Spleen (tissue), 11 donors: ENCODE measurements at regions not wholly inside any gene's neighbourhood (a gene's known extent, or its start where the extent isn't known, plus 50 kb on each side); places are given as distances from the start of the nearest gene placed in this dataset.
A peak's percentile ranks its signal among the peaks of the same experiment; 100 is the strongest.

ENCODE experiments used
- DNase-seq: peaks from one replicate; pipeline ENCODE4 v3.0.0-alpha.2; 2020
- H3K27ac ChIP-seq, 8 donors: fragments of 200-600 bp; sonication (generic) in 7 of 8; 1 replicate in 4 of 8; 2 replicates in 4 of 8; pipeline versions ENCODE4 v1.5.0 to v1.8.0; 2016 to 2021; ENCODE audit warnings: inconsistent platforms in 4 of 8, mild to moderate bottlenecking in 4 of 8, moderate library complexity in 1 of 8
- H3K27me3 ChIP-seq, 7 donors: fragments of 200-600 bp; sonication (generic) in 6 of 7; replicated peaks in 1 of 7; 1 replicate in 4 of 7; 2 replicates in 3 of 7; pipeline versions ENCODE4 v1.5.0 to v1.8.0; 2016 to 2021; ENCODE audit warnings: inconsistent platforms in 3 of 7, mild to moderate bottlenecking in 1 of 7
- H3K36me3 ChIP-seq, 6 donors: fragments of 200-600 bp; sonication (generic) in 5 of 6; 1 replicate in 4 of 6; 2 replicates in 2 of 6; pipeline versions ENCODE4 v1.5.0 to v1.8.0; 2016 to 2021; ENCODE audit warnings: inconsistent platforms in 2 of 6
- H3K4me1 ChIP-seq, 6 donors: fragments of 200-600 bp; sonication (generic) in 5 of 6; 1 replicate in 3 of 6; 2 replicates in 3 of 6; pipeline versions ENCODE4 v1.5.0 to v1.8.0; 2016 to 2021; ENCODE audit warnings: inconsistent platforms in 3 of 6
- H3K4me3 ChIP-seq, 8 donors: fragments of 200-600 bp; sonication (generic) in 7 of 8; 1 replicate in 4 of 8; 2 replicates in 4 of 8; pipeline versions ENCODE4 v1.5.0 to v1.8.0; 2016 to 2021; ENCODE audit warnings: inconsistent platforms in 4 of 8, mild to moderate bottlenecking in 4 of 8, moderate library complexity in 2 of 8
- H3K9me3 ChIP-seq, 8 donors: fragments of 200-600 bp; sonication (generic) in 7 of 8; 1 replicate in 4 of 8; 2 replicates in 4 of 8; pipeline versions ENCODE4 v1.5.0 to v1.8.0; 2016 to 2021; ENCODE audit warnings: inconsistent platforms in 4 of 8
- POLR2A ChIP-seq, 3 donors: fragments of 450-650 bp; IDR thresholded peaks; one replicate each; pipeline ENCODE4 v1.5.1; 2017; ENCODE audit warnings: antibody characterized with exemption in 3 of 3, mild to moderate bottlenecking in 1 of 3
- POLR2AphosphoS5 ChIP-seq, 3 donors: sonication (generic); formaldehyde crosslinking; IDR thresholded peaks; one replicate each; pipeline ENCODE4 v1.5.1; 2017; ENCODE audit warnings: antibody characterized with exemption in 3 of 3
- WGBS, 5 donors: extraction: QIAGEN DNeasy Blood & Tissue Kit in 3 of 5; methylation state at CpG; one replicate each; pipeline versions ENCODE4 v1.1.5 to v1.1.7; 2013 to 2018; 5-methylcytosine and 5-hydroxymethylcytosine counted together
- intact Hi-C: fragments of 100-400 bp; cut with DNase I; formaldehyde crosslinking; loops from one replicate; pipeline ENCODE4 v1.15.0; 2023; ENCODE audit warnings: low total_unique reads
- TF ChIP-seq, protein P1 (sequence below), 11 experiments: fragments of 200-600 bp in 7 of 11; fragments of 450-650 bp in 4 of 11; sonication (generic) in 4 of 11; IDR thresholded peaks in 8 of 11; conservative IDR thresholded peaks in 3 of 11; 1 replicate in 7 of 11; 2 replicates in 4 of 11; pipeline versions ENCODE4 v1.4.0 to v1.8.0; 2016 to 2021; ENCODE audit warnings: antibody characterized with exemption in 11 of 11, inconsistent platforms in 4 of 11, mild to moderate bottlenecking in 1 of 11
- donor health status: healthy with polysubstance abuse.
- donor health status: DM: no; HTN: no; CAD: no; lungs with moderate emphysema.
- donor health status: DM: no; HTN: no; CAD: no.
- donor health status: Bipolar disorder and iron deficiency.
- donor health status: healthy.
- donor health status: DM: no; HTN: no; CAD: no.
- donor health status: DM: yes; HTN: yes; CAD: no.

GRCh38 chr9:4935001-4935672 is 49.9 kb upstream of the JAK2 start:
- peaks cover 18 to 57% (median 44%) of the 10 kb centered on the region in 6 donors for H3K4me1 ChIP-seq
- WGBS, 5 donors = 69 to 95% (median 75%) methylated on average over 4 of the region's 4 CpGs

More at GRCh38 chr9:4935001-4935672, 49.9 kb upstream of the JAK2 start:
- TF ChIP-seq POLR2AphosphoS5 (IDR thresholded peaks at IDR 0.05) (no peak), POLR2A (IDR thresholded peaks at IDR 0.05) (no peak)
- TF ChIP-seq, protein P1, sequence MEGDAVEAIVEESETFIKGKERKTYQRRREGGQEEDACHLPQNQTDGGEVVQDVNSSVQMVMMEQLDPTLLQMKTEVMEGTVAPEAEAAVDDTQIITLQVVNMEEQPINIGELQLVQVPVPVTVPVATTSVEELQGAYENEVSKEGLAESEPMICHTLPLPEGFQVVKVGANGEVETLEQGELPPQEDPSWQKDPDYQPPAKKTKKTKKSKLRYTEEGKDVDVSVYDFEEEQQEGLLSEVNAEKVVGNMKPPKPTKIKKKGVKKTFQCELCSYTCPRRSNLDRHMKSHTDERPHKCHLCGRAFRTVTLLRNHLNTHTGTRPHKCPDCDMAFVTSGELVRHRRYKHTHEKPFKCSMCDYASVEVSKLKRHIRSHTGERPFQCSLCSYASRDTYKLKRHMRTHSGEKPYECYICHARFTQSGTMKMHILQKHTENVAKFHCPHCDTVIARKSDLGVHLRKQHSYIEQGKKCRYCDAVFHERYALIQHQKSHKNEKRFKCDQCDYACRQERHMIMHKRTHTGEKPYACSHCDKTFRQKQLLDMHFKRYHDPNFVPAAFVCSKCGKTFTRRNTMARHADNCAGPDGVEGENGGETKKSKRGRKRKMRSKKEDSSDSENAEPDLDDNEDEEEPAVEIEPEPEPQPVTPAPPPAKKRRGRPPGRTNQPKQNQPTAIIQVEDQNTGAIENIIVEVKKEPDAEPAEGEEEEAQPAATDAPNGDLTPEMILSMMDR (IDR thresholded peaks at IDR 0.05 in 8 of 11, conservative IDR thresholded peaks at IDR 0.05 in 3 of 11) = no peak
- H3K9me3 ChIP-seq = no peaks in the 10 kb centered on the region
- no peaks in the 10 kb centered on the region for H3K27me3 ChIP-seq
- H3K36me3 ChIP-seq = no peaks in the 10 kb centered on the region
- H3K27ac ChIP-seq = peak overlapping the region in 4 of 8 donors; percentile 67 to 87 (median 76)
- no peak for DNase-seq
- intact Hi-C loops = loop anchor here (10.0 kb wide), 1 partner anchor 50 kb away; the partner anchor contains the start of gene JAK2
- H3K4me3 ChIP-seq = no peak overlapping the region
